C4-2B (cell line): ENCODE measurements at regions not wholly inside any gene's neighbourhood (a gene's known extent, or its start where the extent isn't known, plus 50 kb on each side); places are given as distances from the start of the nearest gene placed in this dataset.

ENCODE experiments used
- H3K27ac ChIP-seq: fragments of 450-650 bp; 2 replicates; pipeline ENCODE4 v1.5.1; 2017
- CTCF ChIP-seq: fragments of 450-650 bp; conservative IDR thresholded peaks from 2 replicates; pipeline ENCODE4 v1.5.1; 2017; ENCODE audit warnings: mild to moderate bottlenecking
- ZFX ChIP-seq: fragments of 450-650 bp; IDR thresholded peaks from 2 replicates; pipeline ENCODE4 v1.6.1; 2017

GRCh38 chr12:28925719-28926376, 223.2 kb upstream of the FAR2 start:
- no peak overlapping the region for H3K27ac ChIP-seq

GRCh38 chr12:28930704-28931103, 218.4 kb upstream of the FAR2 start:
- TF ChIP-seq ZFX (no peak), CTCF (no peak)
- no peak overlapping the region for H3K27ac ChIP-seq

More at GRCh38 chr12:28925719-28926376, 223.2 kb upstream of the FAR2 start:
- TF ChIP-seq ZFX (no peak), CTCF (no peak)

GRCh38 chr12:28933176-28933575, 215.9 kb upstream of the FAR2 start:
- H3K27ac ChIP-seq: no peak overlapping the region

GRCh38 chr12:28933864-28934527, 215.1 kb upstream of the FAR2 start:
- TF ChIP-seq ZFX: no peak
- TF ChIP-seq CTCF: no peak
- no peak overlapping the region for H3K27ac ChIP-seq

More at GRCh38 chr12:28933176-28933575, 215.9 kb upstream of the FAR2 start:
- TF ChIP-seq CTCF: no peak
- TF ChIP-seq ZFX: no peak

GRCh38 chr12:28936221-28936620, 212.9 kb upstream of the FAR2 start:
- no peak overlapping the region for H3K27ac ChIP-seq
- TF ChIP-seq CTCF (no peak), ZFX (no peak)

- no peak overlapping the region for H3K27ac ChIP-seq
- no peak for TF ChIP-seq ZFX
- no peak for TF ChIP-seq CTCF
Measured at GRCh38 chr12:28936711-28937110, 212.4 kb upstream of the FAR2 start.

GRCh38 chr12:28937196-28937595, 211.9 kb upstream of the FAR2 start:
- no peak overlapping the region for H3K27ac ChIP-seq
- TF ChIP-seq CTCF: no peak
- no peak for TF ChIP-seq ZFX
